Mesothelial cell of epicardium (in vitro differentiated cells): ENCODE measurements at regions not wholly inside any gene's neighbourhood (a gene's known extent, or its start where the extent isn't known, plus 50 kb on each side); places are given as distances from the start of the nearest gene placed in this dataset. TPM values are rescaled to one million over a fixed set of nuclear protein-coding genes. Genes with fewer than 3 reads are reported as not detected.

Source experiments
- DNase-seq, 2 experiments: peaks; one replicate each; pipeline ENCODE4 v3.0.0; 2021; ENCODE audit warnings: low spot score in 2 of 2; ENCODE audit not compliant: unreplicated experiment in 2 of 2
- H3K27ac Mint-ChIP-seq: 2 replicates; pipeline ENCODE4 v1.8.0; 2021; ENCODE audit warnings: mixed read lengths
- H3K27me3 Mint-ChIP-seq: 2 replicates; pipeline ENCODE4 v1.8.0; 2021; ENCODE audit warnings: low read depth, mixed read lengths
- H3K36me3 Mint-ChIP-seq: 2 replicates; pipeline ENCODE4 v1.8.0; 2021; ENCODE audit warnings: mixed read lengths
- H3K4me1 Mint-ChIP-seq: 2 replicates; pipeline ENCODE4 v1.8.0; 2021; ENCODE audit warnings: mixed read lengths
- H3K4me3 Mint-ChIP-seq: 2 replicates; pipeline ENCODE4 v1.8.0; 2021; ENCODE audit warnings: mild to moderate bottlenecking, moderate library complexity, mixed read lengths
- H3K9me3 Mint-ChIP-seq: 2 replicates; pipeline ENCODE4 v1.8.0; 2021; ENCODE audit warnings: mixed read lengths
- CTCF ChIP-seq: fragments of 200-600 bp; sonication (generic); IDR thresholded peaks from one replicate; pipeline ENCODE4 v1.5.0; 2021; ENCODE audit warnings: antibody characterized with exemption; ENCODE audit not compliant: unreplicated experiment
- microRNA-seq: library from miRNA; unstranded; fragments of <30 nt; microRNA quantifications from one replicate; pipeline ENCODE4 v1.2.0, GENCODE V29; 2021; ENCODE audit warnings: inconsistent platforms, mixed read lengths

- Mint-ChIP-seq H3K27ac (no peak overlapping the region), H3K9me3 (no peaks in the 10 kb centered on the region), H3K36me3 (no peaks in the 10 kb centered on the region), H3K27me3 (no peaks in the 10 kb centered on the region), H3K4me1 (no peaks in the 10 kb centered on the region), H3K4me3 (no peak overlapping the region)
- TF ChIP-seq CTCF, result no peak
- DNase-seq, result no peak
These were observed 1482.6 kb downstream of the FAM133A start for GRCh38 chrX:95156566-95156965.

Small RNA genes lying in the stretch of these regions (microRNA-seq; reads per million reads assigned to microRNA genes)
- not detected for gene MIR548M
